ENCODE measurements at regions not wholly inside any gene's neighbourhood (a gene's known extent, or its start where the extent isn't known, plus 50 kb on each side); places are given as distances from the start of the nearest gene placed in this dataset.
"Not testable (repeated sequence)": the region's sequence is repeated elsewhere in the genome, so short reads cannot be mapped to it uniquely, and the experiment has no call there.

DNA sequence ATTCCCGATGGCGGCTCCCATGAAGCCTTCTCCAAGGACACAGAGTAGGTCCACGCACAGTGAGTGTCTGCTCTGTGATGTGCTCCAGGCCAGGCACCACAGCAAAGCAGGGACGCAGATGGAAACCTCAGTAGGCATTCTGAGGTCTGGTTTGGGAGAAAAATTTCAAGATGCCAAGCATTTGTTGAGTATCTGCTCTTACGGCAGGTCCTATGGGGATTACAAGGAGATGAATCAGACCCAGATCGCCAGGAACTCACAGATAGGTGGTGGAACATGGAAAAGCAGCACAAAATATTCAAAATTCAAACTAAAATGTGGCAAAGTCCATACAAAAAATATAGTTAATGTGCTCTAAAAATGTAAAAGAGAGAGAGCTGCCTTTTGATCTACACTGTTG, 684.9 kb upstream of the TMEM132C start:
- DNase-seq (ENCODE audit: low spot score), result no peak

DNA sequence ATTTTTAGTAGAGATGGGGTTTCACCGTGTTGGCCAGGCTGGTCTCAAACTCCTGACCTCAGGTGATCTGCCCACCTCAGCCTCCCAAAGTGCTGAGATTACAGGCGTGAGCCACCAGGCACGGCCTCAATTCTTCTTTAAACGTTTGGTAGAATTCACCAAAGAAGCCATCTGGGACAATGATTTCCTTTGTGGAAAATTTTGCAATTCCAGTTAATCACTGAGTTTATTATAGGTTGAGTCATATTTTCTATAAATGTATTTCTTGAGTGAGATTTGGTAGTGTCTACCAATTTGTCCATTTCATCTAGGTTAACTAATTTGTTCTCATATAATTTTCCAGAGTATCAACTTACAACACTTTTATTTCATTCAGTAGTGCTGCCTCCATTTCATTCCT, 683.9 kb upstream of the TMEM132C start:
- no peak for DNase-seq (ENCODE audit: low spot score)

DNA sequence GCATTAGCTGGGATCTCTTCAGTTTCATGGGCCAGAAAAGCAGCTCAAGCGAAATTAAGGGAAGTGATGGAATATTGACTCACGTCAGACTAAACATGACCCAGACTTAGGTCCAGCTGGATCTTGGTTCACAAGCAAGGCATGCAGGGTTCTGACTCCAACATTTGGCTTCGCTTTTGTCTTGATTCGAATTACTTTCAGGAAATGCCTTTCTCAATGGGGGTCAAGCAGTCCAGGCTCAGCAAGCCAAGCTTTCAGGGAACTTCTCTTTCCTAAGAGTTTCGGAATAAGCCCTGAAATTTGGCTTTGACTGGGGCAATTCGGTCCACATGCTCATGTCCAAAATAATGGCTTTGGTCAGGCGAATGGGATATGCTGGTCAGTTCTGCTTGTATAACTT, 678.7 kb upstream of the TMEM132C start:
- DNase-seq (ENCODE audit: low spot score), result peak; percentile 36

DNA sequence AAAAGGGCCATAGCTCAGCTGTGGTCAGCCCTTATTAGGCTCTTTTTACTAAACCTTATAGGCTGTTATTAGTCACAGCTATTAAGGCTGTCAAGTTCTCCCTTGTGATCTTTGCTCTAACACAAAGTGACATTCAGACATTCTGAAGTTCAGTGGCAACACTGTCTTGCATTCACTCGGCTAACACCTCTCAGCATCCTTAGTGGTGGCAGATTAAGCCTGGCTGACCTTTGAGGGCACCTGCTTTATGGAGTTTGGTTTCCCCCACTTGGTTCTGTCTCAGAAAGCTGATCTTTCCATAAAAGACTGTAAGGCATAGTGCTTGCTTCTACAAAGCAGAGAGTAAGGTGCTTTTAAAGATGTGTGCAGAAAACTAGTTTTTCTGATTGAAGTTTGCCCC, 677.4 kb upstream of the TMEM132C start:
- DNase-seq (ENCODE audit: low spot score), result no peak

DNA sequence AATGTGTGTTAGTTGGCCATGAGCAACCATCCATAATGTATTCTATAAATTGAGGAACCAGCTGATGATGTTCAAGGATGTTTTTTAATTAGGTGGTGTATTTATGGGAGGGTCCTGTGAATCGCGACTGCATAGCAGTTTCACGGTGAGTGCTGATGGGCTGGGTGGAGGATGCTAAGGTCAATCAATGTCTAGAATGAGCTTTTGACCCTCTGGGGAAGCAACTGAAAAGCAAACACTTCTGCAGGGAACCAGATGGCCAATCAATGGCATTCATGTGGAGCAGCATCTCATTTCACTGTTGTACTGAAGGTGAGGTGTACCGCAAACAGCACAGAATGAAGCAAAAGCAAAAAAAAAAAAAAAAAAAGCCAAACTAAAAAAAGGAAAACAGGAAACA, 676.1 kb upstream of the TMEM132C start:
- no peak for DNase-seq (ENCODE audit: low spot score)

DNA sequence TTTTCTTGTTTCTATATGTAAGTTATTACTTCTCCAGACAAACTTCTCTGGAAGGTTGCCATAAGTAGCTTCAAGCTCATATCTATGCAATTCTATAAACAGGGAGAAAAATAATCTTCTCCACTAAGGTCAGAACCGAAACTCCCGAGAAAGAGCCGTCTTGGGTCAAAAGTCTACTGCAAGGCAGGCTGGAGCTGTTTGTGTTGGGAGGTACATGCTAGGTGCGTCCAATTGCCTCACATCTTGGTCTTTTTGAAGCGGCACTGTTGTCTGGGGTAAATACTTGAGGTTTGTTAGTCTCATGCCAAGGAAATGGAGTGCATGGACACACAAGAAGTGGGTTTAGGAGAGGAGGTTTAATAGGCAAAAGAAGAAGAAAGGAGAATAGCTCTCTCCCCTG, 674.7 kb upstream of the TMEM132C start:
- DNase-seq (ENCODE audit: low spot score), result no peak

DNA sequence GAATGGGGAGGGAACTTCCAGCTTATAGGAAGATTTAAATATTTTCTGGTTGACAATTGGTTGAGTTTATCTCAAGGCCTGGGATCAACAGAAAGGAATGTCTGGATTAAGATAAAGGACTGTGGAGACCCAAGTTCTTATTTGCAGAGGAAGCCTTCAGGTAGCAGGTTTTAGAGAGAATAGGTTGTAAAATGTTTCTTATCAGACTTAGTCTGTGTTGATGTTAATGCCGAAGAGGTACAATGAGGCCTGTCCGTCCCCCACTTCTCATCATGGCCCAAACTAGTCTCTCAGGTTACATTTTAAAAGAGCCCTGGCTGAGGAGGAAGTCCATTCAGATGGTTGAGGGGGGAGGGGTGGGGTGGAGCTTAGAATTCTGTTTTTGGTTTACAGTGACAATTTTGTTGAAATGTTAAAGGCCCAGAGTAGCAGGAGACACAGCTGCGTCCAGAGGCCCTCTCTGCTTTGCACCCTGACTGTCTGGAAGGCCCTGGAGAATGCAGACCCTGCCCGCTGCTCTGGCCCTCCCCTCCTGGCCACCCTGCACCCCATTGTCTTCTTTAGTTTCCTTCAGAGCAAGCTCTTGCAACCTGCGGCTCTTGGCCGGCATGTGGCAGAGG, 672.5 kb upstream of the TMEM132C start:
- no peak for DNase-seq (ENCODE audit: low spot score)

DNA sequence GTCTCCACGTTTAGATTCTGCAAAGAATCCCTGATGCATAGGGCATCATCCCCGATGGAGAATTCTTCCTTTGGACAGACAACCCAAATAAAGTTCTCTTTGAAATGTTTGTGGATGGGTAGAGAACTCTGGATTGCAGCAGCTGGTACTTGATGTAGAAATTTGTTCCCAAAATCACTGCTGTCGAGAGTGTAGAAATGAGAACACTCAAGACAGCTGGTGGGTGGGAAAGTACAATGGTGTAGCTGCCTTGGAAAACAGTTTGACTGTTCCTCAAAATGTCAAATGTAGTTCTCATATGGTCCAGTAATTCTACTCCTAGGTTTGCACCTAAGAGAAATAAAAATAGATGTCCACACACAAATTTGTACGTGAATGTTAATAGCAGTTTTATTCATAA, 671.5 kb upstream of the TMEM132C start:
- DNase-seq (ENCODE audit: low spot score), result no peak

DNA sequence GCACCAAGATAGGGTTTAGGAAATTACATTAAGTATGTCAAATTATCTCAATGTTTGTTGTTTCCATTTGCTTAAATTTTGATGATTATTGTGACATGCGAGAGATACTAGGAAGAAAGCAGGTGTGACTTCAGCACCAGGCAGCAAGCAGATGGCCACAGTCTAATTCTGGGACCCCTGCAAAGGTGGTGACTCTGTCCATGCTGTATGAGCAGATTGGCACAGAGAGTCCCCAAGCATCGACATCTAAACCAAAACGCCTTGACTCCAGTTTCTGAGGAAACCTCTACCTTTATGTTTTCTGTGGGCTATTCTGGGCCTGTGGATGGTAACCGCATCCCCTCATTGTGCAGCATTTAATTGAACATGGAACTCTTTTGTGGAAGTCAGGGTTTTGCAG, 670.1 kb upstream of the TMEM132C start:
- DNase-seq (ENCODE audit: low spot score), result no peak

DNA sequence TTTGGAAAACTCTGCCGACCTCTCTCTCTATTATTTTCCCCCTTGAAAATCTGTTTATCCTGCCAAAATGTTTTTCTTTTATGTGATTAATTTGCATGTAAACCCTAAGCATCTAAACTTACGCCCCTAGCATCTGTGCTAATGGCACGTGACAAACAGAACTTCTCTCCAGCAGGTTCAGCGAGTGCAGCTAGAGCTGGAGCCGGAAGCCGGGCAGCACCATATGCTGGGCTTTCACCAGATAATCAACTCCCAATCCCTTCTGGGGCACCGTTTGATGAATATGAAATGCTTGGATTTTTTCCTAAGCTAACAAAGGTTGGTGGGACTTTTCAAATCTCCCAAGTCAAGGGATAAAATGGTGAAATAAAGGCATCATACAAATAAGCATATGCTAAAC, 667.5 kb upstream of the TMEM132C start:
- no peak for DNase-seq (ENCODE audit: low spot score)

DNA sequence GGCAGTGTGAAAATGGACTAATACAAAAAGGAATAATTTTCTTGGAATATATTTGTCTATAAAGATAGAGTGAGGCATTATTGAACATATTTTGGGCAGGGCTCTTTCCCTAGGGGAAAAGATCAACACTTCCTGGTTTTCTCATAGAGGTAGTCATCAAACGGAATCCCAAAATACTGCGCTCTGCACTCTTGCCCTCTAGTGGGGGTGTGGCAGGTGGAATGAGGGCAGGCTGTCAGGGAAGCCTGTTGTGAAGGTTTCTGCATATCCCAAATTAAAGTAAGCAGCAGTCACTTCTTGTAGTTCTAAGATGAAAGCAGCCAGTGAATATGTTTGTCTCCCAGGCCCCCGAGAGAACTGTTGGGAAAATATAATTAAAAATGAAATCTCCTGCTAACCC, 666.8 kb upstream of the TMEM132C start:
- no peak for DNase-seq (ENCODE audit: low spot score)

DNA sequence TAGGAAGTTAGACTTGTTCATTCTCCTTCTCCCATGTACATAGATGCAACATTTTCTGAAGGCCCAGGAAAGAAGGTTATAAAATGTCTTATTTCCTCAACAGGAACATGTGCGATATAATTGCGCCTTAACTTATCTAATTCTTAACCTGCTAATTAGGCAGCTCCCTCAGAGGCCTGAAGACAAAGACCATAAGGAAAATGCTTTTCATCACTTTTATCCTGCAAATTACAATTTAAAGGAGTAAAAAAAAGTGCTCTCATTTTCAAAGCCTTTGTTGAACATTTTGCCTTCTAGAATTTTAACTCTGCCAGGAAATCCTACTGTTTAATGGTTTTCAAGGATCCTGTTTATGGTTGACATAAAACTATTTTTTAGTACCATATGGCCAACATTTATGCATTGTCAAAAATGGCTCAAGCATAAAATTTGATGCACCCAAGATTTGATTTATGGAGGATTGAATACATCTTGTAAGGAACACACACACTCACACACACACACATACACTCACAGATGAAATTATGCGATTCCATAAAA, 660.4 kb upstream of the TMEM132C start:
- no peak for DNase-seq (ENCODE audit: low spot score)

DNA sequence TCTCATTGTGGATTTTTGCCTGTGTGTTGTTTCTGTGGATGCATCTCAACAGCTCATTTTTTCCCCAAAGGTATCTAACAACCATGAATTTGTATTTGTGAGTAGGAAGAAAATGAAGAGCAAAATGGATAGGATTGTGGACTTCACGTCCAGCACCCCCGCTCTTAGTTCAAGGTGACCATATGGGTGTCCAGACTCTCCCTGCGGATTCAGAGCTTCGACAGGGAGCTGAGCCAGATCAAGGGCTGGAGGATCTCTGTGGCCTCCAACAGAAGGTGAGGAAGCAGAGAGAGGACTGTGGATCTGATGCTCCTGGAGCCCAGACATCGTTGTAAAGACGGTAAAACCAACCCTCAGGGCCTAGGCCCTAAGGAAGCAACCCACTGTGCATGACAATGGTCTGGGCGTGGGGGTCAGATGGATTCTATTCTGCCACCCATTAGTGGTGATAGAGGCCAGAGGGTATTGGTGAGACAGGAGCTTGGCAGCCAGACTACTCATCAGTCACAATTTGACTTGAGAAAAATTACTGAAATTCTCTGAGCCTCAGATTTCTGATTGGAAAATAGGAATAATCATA, 659.7 kb upstream of the TMEM132C start:
- no peak for DNase-seq (ENCODE audit: low spot score)

DNA sequence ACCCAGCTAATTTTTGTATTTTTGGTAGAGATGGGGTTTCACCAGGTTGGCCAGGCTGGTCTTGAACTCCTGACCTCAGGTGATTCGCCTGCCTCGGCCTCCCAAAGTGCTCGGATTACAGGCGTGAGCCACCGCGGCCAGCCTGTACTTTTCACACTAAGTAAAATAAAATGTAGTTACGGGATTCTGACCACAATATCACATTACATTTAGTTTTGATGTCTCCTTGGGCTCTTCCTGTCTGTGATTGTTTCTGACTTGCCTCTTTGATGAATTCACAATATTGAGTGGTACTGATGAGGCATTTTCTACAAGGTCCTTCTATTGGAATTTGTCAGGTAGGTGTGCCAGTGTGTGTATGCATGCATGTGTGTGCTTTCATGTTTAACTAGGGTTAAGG, 658.6 kb upstream of the TMEM132C start:
- DNase-seq (ENCODE audit: low spot score), result not testable (repeated sequence)

DNA sequence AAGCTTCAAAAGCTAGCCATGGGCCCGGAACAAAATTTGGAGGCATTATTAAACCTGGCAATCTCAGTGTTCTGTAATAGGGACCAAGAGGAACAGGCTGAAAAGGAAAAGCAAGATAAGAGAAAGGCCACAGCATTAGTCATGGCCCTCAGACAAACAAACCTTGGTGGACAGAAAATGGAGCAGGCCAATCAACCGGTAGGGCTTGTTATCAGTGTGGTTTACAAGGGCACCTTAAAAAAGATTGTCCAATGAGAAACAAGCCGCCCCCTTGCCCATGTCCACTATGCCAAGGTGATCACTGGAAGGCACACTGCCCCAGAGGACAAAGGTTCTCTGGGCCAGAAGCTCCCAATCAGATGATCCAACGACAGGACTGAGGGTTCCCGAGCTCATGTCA, 653.9 kb upstream of the TMEM132C start:
- no peak for DNase-seq (ENCODE audit: low spot score)

DNA sequence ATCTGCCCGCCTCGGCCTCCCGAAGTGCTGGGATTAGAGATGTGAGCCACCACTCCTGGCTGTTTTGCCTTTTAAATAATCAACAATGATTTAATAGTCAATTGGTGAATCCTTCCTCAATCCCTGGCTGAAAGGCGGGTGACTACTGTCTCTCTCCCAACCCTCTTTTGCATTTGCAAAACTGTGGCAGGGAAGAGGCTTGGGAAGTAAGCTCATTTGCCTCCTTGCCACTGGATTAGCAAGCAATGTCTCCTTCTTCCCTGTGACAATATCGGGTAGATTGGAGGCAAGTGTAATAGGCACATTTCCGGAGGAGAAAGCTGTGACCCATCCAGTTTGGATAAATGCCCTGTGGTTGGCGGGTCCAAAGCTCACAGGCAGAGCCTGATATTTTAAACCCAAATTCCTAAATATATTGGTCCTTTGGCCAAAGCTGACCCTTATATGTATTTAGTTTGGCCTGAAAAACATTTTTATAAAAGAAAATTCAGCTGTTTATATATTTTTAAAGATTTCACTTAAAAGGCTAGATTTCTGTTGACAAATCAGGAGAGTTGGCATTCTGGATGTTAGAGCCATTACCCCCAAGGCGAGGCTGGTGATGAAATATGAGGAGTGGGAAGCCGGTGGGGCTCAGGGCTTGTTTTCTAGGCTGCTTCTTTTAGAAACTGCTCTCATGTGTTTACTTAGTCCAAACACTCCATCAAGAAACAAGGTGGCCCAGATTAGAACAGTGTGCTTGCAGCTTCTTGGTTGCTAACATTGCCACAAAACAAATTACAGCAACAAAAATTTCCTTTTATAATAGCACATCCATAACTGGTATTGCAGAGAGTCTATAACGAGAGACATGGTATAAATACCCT, 646.9 kb upstream of the TMEM132C start:
- DNase-seq (ENCODE audit: low spot score), result no peak

DNA sequence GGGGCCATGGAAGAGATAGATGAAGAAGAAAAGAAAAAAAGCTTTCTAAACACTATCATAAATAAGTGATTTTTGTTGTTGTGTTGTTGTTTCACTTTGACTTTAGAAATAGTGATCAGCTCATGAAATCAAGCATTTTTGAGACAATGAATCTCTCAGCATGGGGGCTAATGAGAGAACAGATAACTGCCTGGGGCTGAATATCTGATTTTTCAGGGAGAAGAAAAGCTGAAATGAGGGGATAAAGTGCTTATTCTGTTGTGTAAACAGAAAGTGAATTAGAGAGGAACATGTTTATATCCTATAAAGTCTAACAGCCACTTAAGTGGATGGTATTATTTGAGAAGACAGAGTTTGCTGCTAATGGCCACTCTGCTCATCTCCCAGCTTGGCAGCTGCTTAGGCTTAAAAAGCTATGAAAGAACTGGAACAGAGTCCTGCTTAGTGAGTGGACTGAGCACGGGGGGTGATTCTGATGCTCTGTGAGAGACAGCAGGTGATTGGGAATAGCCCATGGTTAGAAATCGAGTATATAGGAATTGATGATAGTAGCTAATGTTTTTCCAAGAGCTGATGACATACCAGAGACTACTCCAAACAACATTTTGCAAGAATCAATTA, 646.1 kb upstream of the TMEM132C start:
- DNase-seq (ENCODE audit: low spot score), result no peak

DNA sequence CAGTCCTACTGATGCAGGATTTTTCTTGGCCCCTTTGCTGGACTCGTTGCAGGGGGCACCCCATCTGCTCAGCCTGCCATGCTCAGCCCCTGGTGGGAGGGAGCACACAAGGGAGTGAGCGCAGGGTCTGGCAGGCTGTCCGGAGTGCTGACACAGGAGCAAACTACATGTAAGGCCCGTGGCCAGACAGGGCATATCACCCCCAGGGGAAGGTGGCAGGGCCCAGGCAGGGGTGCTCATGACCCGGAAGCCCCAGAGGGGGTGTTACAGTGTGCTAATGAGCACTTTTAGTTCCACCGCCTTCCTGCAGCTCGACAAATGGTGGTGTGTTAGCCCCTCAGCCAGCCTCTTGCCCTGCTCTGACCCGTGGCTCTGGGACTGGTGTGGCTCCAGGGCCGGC, 645.6 kb upstream of the TMEM132C start:
- no peak for DNase-seq (ENCODE audit: low spot score)

DNA sequence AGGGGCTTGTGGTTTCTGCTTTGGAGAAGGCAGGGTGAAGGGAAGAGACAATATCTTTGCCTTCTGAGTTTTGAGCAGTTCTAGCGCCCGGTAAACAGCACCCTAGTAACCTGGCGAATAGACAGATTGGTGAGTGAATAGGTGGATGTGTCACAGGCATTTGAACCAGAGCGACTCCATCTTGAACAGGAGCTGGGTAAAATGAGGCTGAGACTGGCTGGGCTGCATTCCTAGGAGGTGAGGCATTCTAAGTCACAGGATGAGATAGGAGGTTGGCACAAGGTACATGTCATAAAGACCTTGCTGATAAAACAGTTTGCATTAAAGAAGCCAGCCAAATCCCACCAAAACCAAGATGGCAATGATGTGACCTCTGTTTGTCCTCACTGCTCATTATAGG, 643.6 kb upstream of the TMEM132C start:
- no peak for DNase-seq (ENCODE audit: low spot score)

DNA sequence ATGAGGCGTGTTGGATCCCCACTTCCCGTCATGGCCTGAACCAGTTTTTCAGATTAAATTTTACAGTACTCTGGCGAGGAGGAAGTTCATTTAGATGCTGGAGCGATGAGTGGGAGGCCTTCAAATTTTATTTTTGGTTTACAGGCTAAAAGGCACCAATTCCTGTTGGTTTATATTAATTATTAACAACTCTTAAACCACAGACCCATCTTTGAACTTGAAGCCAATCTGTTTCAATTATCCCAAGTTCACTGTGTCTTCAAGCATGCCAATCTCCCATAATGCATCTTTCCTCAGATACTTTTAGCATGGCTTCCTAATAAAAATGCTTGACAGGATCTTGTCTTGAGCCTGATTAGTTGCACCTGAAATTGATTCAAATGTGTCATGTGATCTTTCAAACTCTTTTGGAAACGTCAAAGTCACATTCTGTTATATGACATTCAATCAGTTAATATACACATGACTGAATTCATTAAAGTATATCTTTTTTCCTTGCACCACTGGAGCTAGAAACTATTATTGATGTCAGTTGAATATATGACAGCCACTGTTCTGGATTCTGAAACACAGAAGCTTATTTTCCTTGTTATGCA, 641.7 kb upstream of the TMEM132C start:
- DNase-seq (ENCODE audit: low spot score), result no peak

DNA sequence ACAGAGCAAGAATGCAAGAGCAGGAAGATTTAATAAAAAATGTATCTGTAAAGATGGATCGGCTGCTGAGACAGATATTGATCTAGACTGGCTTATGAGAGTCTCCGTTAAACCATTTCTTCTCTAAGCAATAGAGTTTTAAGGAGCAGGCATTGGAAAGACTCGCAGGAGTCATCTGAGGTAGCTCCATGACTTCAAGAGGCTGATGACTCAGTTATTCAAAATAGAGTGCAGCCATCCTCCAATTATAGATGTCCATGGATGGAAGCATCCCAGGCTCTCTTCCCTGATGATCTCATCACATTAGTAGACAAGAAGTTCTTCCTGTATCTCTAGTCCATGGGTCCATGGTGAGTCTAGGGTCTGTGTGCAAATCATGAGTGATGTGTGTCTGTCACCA, 638.3 kb upstream of the TMEM132C start:
- DNase-seq (ENCODE audit: low spot score), result no peak

DNA sequence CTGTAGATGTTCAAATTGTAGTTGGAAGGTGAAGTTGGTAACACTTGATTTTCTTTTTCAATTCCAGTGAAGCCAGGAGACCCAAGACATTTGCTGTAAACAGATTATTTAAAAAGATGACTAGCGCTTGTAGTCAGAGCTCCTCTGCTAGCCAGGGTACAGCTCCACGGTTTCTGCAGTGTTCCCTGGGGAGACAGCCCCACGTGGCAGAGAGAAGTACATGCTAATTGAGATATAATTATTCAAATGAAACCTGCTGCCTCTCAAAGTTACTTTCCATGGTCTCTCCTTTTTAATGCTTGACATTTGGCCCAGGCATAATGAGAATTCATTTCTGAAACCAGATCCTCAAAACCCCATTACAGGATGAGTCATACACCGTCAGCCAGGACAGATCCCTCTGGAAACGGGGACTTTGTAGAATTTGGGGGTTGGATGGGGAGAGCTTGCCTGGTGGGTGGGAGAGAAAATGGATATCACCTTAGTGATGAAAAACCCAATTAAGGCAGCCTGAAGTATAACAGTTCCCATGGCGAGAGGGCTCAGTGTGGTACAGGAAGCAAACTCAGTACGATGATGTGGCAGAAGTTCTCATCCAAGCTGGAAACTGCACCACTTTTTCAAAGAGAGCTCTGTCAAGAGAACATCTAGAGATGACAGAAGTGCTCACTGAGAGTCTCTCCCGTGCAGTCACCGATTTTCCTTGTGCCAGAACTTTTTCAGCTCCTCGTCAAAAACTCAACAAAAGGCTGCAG, 637.7 kb upstream of the TMEM132C start:
- no peak for DNase-seq (ENCODE audit: low spot score)
